ENCODE measurements at regions not wholly inside any gene's neighbourhood (a gene's known extent, or its start where the extent isn't known, plus 50 kb on each side); places are given as distances from the start of the nearest gene placed in this dataset.
"Not testable (repeated sequence)": the region's sequence is repeated elsewhere in the genome, so short reads cannot be mapped to it uniquely, and the experiment has no call there.

GRCh38 chr5:104512063-104512825, 949.7 kb upstream of the NUDT12 start:
- no peak for FAIRE-seq

GRCh38 chr5:104498281-104498680, 935.7 kb upstream of the NUDT12 start:
- FAIRE-seq: no peak

- FAIRE-seq: no peak
Measured at GRCh38 chr5:104494083-104494482, 931.5 kb upstream of the NUDT12 start.

- FAIRE-seq: no peak
Measured at GRCh38 chr5:104472811-104473210, 910.2 kb upstream of the NUDT12 start.

- FAIRE-seq: no peak
Measured at GRCh38 chr5:104456122-104456521, 893.5 kb upstream of the NUDT12 start.

- FAIRE-seq: no peak
Measured at GRCh38 chr5:104452550-104452949, 890.0 kb upstream of the NUDT12 start.

GRCh38 chr5:104451911-104452310, 889.3 kb upstream of the NUDT12 start:
- FAIRE-seq: not testable (repeated sequence)

GRCh38 chr5:104444656-104445055, 882.1 kb upstream of the NUDT12 start:
- no peak for FAIRE-seq

- FAIRE-seq: no peak
Measured at GRCh38 chr5:104443706-104444105, 881.1 kb upstream of the NUDT12 start.

GRCh38 chr5:104431981-104432380, 869.4 kb upstream of the NUDT12 start:
- no peak for FAIRE-seq

GRCh38 chr5:104431002-104431620, 868.5 kb upstream of the NUDT12 start:
- FAIRE-seq: peak; percentile 33

- FAIRE-seq: peak; percentile 51
Measured at GRCh38 chr5:104429911-104430310, 867.3 kb upstream of the NUDT12 start.

- FAIRE-seq: no peak
Measured at GRCh38 chr5:104421431-104421830, 858.8 kb upstream of the NUDT12 start.

GRCh38 chr5:104418056-104418455, 855.5 kb upstream of the NUDT12 start:
- no peak for FAIRE-seq

GRCh38 chr5:104412649-104413240, 850.2 kb upstream of the NUDT12 start:
- no peak for FAIRE-seq

GRCh38 chr5:104400941-104401340, 838.4 kb upstream of the NUDT12 start:
- FAIRE-seq: no peak

- FAIRE-seq: no peak
Measured at GRCh38 chr5:104385906-104386305, 823.3 kb upstream of the NUDT12 start.

- no peak for FAIRE-seq
Measured at GRCh38 chr5:104375345-104375744, 812.8 kb upstream of the NUDT12 start.

- no peak for FAIRE-seq
Measured at GRCh38 chr5:104372796-104373195, 810.2 kb upstream of the NUDT12 start.

GRCh38 chr5:104372376-104372775, 809.8 kb upstream of the NUDT12 start:
- FAIRE-seq: no peak

- no peak for FAIRE-seq
Measured at GRCh38 chr5:104370523-104370922, 807.9 kb upstream of the NUDT12 start.

GRCh38 chr5:104367978-104368377, 805.4 kb upstream of the NUDT12 start:
- FAIRE-seq: no peak

GRCh38 chr5:104363567-104363966, 801.0 kb upstream of the NUDT12 start:
- no peak for FAIRE-seq

- FAIRE-seq: no peak
Measured at GRCh38 chr5:104361932-104362331, 799.3 kb upstream of the NUDT12 start.

Data from colon (tissue), 2 donors.